ENCODE measurements at regions not wholly inside any gene's neighbourhood (a gene's known extent, or its start where the extent isn't known, plus 50 kb on each side); places are given as distances from the start of the nearest gene placed in this dataset.

DNA sequence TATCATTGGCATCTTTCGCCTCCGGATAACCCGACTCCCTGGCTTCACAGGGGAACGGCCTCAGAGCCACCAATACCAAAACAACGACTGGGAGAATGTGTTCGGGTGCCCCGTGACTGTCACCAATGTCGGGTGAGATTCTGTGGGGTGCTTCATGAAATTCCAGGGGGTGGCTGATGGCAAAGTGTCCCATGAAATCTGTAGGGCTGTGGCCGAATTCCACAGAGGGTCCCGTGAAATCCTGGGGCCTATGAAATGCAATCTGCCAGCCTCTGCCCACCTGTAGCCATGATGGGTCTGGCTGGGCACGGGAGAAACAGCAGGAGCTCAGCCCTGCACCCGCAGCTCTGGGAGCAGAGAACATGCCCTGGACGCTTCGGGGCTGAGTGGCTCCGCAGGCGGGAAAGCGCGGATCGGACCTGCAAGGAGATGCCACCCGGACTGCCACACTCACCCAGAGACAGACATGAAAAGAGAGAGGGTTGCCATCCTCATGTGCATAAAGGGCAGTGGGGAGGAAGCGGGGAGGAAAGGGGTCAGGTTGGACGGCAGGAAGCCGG is 192.4 kb downstream of the OLFM1 start:
- H3K4me2 ChIP-seq (ENCODE audit: extremely low read depth, insufficient read depth, low read length), result no peak overlapping the region
- no peaks in the 10 kb centered on the region for H3K9me3 ChIP-seq (ENCODE audit: control insufficient read depth, insufficient read depth, low read depth, low read length)
- no peak overlapping the region for H3K27ac ChIP-seq (ENCODE audit: insufficient read depth, low read length)
- H3K36me3 ChIP-seq (ENCODE audit: control insufficient read depth, insufficient read depth, low read length), result no peaks in the 10 kb centered on the region
- no peaks in the 10 kb centered on the region for H3K4me1 ChIP-seq (ENCODE audit: control insufficient read depth, extremely low read depth, insufficient read depth, low read length)
- H2AFZ ChIP-seq (ENCODE audit: low read length), result no peak overlapping the region
- no peaks in the 10 kb centered on the region for H3K27me3 ChIP-seq (ENCODE audit: control insufficient read depth, insufficient read depth, low read length)
- no peak overlapping the region for H3K9ac ChIP-seq (ENCODE audit: insufficient read depth, low read length)
- DNase-seq (ENCODE audit: low read depth in 2 of 2), result no peak
- H4K20me1 ChIP-seq (ENCODE audit: control insufficient read depth, extremely low read depth, insufficient read depth, low read length), result no peaks in the 10 kb centered on the region
- no peaks in the 10 kb centered on the region for H3K79me2 ChIP-seq (ENCODE audit: control insufficient read depth, insufficient read depth, low read length)
- TF ChIP-seq EZH2 (IDR thresholded peaks at IDR 0.05; ENCODE audit: low read length, missing control alignments), result no peak
- TF ChIP-seq, protein P1, sequence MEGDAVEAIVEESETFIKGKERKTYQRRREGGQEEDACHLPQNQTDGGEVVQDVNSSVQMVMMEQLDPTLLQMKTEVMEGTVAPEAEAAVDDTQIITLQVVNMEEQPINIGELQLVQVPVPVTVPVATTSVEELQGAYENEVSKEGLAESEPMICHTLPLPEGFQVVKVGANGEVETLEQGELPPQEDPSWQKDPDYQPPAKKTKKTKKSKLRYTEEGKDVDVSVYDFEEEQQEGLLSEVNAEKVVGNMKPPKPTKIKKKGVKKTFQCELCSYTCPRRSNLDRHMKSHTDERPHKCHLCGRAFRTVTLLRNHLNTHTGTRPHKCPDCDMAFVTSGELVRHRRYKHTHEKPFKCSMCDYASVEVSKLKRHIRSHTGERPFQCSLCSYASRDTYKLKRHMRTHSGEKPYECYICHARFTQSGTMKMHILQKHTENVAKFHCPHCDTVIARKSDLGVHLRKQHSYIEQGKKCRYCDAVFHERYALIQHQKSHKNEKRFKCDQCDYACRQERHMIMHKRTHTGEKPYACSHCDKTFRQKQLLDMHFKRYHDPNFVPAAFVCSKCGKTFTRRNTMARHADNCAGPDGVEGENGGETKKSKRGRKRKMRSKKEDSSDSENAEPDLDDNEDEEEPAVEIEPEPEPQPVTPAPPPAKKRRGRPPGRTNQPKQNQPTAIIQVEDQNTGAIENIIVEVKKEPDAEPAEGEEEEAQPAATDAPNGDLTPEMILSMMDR (conservative IDR thresholded peaks at IDR 0.05 in 1 of 2, IDR thresholded peaks at IDR 0.05 in 1 of 2; ENCODE audit: low read depth in 1 of 2, low read length in 2 of 2), result no peak
- no peak overlapping the region for H3K4me3 ChIP-seq (replicated peaks in 1 of 4; ENCODE audit: control extremely low read depth in 1 of 4, insufficient read depth in 1 of 4, low read depth in 3 of 4, low read length in 4 of 4)

DNA sequence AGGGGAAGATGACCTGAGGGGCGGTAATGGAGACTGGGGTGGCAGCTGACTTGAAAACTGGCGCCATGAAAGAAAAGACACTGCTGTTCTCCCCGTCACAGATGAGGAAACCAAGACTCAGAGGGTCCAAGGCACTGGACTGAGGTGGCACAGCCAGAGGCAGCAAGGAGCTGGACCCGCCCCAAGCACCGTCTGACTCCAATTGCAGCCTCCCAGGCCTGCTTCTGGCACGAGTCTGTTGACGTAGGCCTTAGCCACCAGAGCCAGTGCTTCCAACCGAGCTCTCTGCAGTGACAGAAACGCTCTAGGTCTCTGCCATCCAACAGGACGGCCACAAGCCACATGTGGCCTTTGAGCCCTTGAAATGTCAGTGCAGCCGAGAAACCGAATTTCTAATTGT is 193.2 kb downstream of the OLFM1 start:
- Histone ChIP-seq H3K27me3 (ENCODE audit: control insufficient read depth, insufficient read depth, low read length) (no peaks in the 10 kb centered on the region), H3K79me2 (ENCODE audit: control insufficient read depth, insufficient read depth, low read length) (no peaks in the 10 kb centered on the region), H3K4me2 (ENCODE audit: extremely low read depth, insufficient read depth, low read length) (no peak overlapping the region), H3K9ac (ENCODE audit: insufficient read depth, low read length) (no peak overlapping the region), H4K20me1 (ENCODE audit: control insufficient read depth, extremely low read depth, insufficient read depth, low read length) (no peaks in the 10 kb centered on the region), H3K36me3 (ENCODE audit: control insufficient read depth, insufficient read depth, low read length) (no peaks in the 10 kb centered on the region), H3K4me1 (ENCODE audit: control insufficient read depth, extremely low read depth, insufficient read depth, low read length) (no peaks in the 10 kb centered on the region), H3K4me3 (replicated peaks in 1 of 4; ENCODE audit: control extremely low read depth in 1 of 4, insufficient read depth in 1 of 4, low read depth in 3 of 4, low read length in 4 of 4) (no peak overlapping the region), H3K27ac (ENCODE audit: insufficient read depth, low read length) (no peak overlapping the region), H3K9me3 (ENCODE audit: control insufficient read depth, insufficient read depth, low read depth, low read length) (no peaks in the 10 kb centered on the region), H2AFZ (ENCODE audit: low read length) (no peak overlapping the region)
- no peak for DNase-seq (ENCODE audit: low read depth in 2 of 2)
- no peak for TF ChIP-seq EZH2 (IDR thresholded peaks at IDR 0.05; ENCODE audit: low read length, missing control alignments)
- TF ChIP-seq, protein P1 (conservative IDR thresholded peaks at IDR 0.05 in 1 of 2, IDR thresholded peaks at IDR 0.05 in 1 of 2; ENCODE audit: low read depth in 1 of 2, low read length in 2 of 2), result no peak

DNA sequence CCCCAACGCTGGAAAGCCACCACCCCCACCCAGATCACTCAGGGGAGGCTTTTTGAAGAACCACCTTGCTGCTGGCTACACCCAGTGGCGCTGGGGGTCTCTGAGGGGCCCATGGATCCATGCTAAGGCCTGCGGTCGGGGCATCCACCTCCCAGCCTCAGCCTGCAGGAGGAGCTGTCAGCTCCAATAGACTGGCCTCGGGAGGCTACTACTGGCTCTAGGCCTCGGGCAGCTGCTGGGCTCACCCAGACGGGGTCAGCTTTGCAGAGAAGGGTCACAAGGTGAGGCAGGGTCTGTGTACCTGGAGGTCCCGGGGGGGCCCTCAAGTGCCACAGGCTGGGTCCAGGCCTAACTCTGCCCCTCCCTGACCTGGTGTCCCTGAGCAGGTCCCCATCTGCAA is 193.7 kb downstream of the OLFM1 start:
- no peaks in the 10 kb centered on the region for H4K20me1 ChIP-seq (ENCODE audit: control insufficient read depth, extremely low read depth, insufficient read depth, low read length)
- no peak overlapping the region for H3K9ac ChIP-seq (ENCODE audit: insufficient read depth, low read length)
- no peaks in the 10 kb centered on the region for H3K4me1 ChIP-seq (ENCODE audit: control insufficient read depth, extremely low read depth, insufficient read depth, low read length)
- no peak for DNase-seq (ENCODE audit: low read depth in 2 of 2)
- H3K27me3 ChIP-seq (ENCODE audit: control insufficient read depth, insufficient read depth, low read length), result no peaks in the 10 kb centered on the region
- TF ChIP-seq, protein P1 (conservative IDR thresholded peaks at IDR 0.05 in 1 of 2, IDR thresholded peaks at IDR 0.05 in 1 of 2; ENCODE audit: low read depth in 1 of 2, low read length in 2 of 2), result no peak
- TF ChIP-seq EZH2 (IDR thresholded peaks at IDR 0.05; ENCODE audit: low read length, missing control alignments), result no peak
- H3K9me3 ChIP-seq (ENCODE audit: control insufficient read depth, insufficient read depth, low read depth, low read length), result no peaks in the 10 kb centered on the region
- H2AFZ ChIP-seq (ENCODE audit: low read length), result no peak overlapping the region
- no peaks in the 10 kb centered on the region for H3K79me2 ChIP-seq (ENCODE audit: control insufficient read depth, insufficient read depth, low read length)
- no peak overlapping the region for H3K4me2 ChIP-seq (ENCODE audit: extremely low read depth, insufficient read depth, low read length)
- no peak overlapping the region for H3K27ac ChIP-seq (ENCODE audit: insufficient read depth, low read length)
- no peak overlapping the region for H3K4me3 ChIP-seq (replicated peaks in 1 of 4; ENCODE audit: control extremely low read depth in 1 of 4, insufficient read depth in 1 of 4, low read depth in 3 of 4, low read length in 4 of 4)
- H3K36me3 ChIP-seq (ENCODE audit: control insufficient read depth, insufficient read depth, low read length), result no peaks in the 10 kb centered on the region
